ENCODE measurements at regions not wholly inside any gene's neighbourhood (a gene's known extent, or its start where the extent isn't known, plus 50 kb on each side); places are given as distances from the start of the nearest gene placed in this dataset.

DNA sequence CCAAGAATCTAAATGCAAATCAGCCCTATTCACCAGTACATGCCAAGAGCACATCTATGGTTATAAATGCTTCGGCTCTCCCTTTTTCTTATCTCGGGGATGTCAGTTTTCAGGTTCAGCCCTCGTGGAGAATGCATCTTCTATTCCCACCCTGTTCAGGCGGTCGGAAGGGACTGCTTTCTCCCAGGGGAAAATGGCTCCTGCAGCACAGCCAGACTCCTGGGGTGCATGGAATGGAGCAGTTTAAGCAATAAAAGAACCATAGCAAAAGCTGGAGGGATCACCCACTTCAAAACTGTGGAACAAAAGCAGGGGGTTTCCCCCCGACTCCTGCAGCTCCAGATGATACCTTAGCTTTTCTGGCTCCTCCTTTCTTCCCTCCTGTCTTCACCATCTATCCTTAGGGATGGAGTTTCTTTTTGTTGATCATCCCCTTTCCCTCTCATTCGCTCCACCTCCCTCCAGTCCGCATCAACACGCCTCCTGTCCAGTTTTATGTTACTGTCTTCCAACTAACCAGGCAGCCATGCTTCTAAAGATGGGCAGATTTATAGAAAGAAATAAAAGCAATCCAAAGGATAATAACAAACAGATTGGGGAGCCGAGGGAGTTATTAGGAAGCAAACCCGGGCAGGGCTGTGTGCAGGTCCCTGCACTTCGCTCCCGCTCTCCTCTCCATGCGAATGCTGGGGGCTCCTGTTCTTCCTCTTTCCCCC lies 356.2 kb upstream of the SMIM21 start:
- H3K27ac Mint-ChIP-seq (ENCODE audit: unreplicated experiment), result no peak overlapping the region
- H3K36me3 Mint-ChIP-seq (ENCODE audit: insufficient read depth, unreplicated experiment), result no peaks in the 10 kb centered on the region
- no peak overlapping the region for H3K4me3 Mint-ChIP-seq (ENCODE audit: low read depth, unreplicated experiment)
- CTCF ChIA-PET, result no interaction called here
- DNase-seq, result no peak
- H3K4me1 Mint-ChIP-seq (ENCODE audit: low read depth, unreplicated experiment), result no peaks in the 10 kb centered on the region
- peaks cover 13% of the 10 kb centered on the region for H3K9me3 Mint-ChIP-seq (ENCODE audit: low read depth, unreplicated experiment)
- TF ChIP-seq, protein P1, sequence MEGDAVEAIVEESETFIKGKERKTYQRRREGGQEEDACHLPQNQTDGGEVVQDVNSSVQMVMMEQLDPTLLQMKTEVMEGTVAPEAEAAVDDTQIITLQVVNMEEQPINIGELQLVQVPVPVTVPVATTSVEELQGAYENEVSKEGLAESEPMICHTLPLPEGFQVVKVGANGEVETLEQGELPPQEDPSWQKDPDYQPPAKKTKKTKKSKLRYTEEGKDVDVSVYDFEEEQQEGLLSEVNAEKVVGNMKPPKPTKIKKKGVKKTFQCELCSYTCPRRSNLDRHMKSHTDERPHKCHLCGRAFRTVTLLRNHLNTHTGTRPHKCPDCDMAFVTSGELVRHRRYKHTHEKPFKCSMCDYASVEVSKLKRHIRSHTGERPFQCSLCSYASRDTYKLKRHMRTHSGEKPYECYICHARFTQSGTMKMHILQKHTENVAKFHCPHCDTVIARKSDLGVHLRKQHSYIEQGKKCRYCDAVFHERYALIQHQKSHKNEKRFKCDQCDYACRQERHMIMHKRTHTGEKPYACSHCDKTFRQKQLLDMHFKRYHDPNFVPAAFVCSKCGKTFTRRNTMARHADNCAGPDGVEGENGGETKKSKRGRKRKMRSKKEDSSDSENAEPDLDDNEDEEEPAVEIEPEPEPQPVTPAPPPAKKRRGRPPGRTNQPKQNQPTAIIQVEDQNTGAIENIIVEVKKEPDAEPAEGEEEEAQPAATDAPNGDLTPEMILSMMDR (IDR thresholded peaks at IDR 0.05; ENCODE audit: unreplicated experiment), result no peak
- H3K27me3 Mint-ChIP-seq (ENCODE audit: unreplicated experiment), result no peaks in the 10 kb centered on the region
- intact Hi-C loops (cut with micrococcal nuclease; ENCODE audit: unreplicated experiment), result no loop called here
- no TSS peak for BruUV-seq (replicated peaks)

DNA sequence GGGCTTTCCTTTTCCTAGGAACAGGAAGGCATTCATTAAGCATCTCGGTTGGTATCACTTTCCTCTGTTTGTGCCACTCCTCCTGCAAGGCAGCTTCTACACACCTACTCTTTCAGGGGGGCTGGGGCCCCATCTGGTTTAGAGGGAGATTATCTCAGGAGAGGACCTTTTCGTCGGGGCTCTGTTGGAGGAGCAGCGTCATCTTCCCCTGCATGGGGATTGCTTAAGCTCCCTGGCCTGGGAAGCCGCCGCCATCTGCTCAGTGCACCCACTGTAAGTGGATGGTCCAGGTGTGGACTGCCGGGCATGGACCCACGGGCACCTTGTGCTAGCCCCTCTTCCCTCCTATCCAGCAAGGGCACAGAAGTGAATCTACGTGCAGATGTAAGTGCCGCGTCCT lies 355.3 kb upstream of the SMIM21 start:
- no peaks in the 10 kb centered on the region for H3K27me3 Mint-ChIP-seq (ENCODE audit: unreplicated experiment)
- no peak overlapping the region for H3K4me3 Mint-ChIP-seq (ENCODE audit: low read depth, unreplicated experiment)
- H3K4me1 Mint-ChIP-seq (ENCODE audit: low read depth, unreplicated experiment), result no peaks in the 10 kb centered on the region
- CTCF ChIA-PET, result no interaction called here
- no peak for DNase-seq
- no peak overlapping the region for H3K27ac Mint-ChIP-seq (ENCODE audit: unreplicated experiment)
- H3K36me3 Mint-ChIP-seq (ENCODE audit: insufficient read depth, unreplicated experiment), result no peaks in the 10 kb centered on the region
- peaks cover 12% of the 10 kb centered on the region for H3K9me3 Mint-ChIP-seq (ENCODE audit: low read depth, unreplicated experiment)
- no TSS peak for BruUV-seq (replicated peaks)
- TF ChIP-seq, protein P1 (IDR thresholded peaks at IDR 0.05; ENCODE audit: unreplicated experiment), result no peak
- intact Hi-C loops (cut with micrococcal nuclease; ENCODE audit: unreplicated experiment), result no loop called here

DNA sequence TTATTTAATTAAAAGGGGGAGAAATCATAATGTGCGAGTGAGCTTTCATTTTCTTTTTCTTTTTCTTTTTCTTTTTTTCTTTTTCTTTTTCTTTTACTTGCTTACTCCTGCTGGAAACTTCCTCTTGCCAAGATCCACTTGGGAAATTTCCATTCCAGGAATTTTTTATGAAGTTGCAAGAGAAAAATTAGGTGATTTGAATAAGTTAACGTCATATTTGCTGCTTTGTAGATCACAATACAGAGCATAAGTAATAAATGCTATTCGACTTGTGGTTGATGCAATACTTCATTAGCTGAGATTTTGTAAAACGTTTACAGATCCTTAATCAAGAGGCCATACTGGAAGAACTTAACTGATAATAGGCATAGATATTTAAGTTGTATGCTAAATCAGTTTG lies 354.7 kb upstream of the SMIM21 start:
- H3K36me3 Mint-ChIP-seq (ENCODE audit: insufficient read depth, unreplicated experiment), result no peaks in the 10 kb centered on the region
- no peak for DNase-seq
- no peaks in the 10 kb centered on the region for H3K4me1 Mint-ChIP-seq (ENCODE audit: low read depth, unreplicated experiment)
- H3K27me3 Mint-ChIP-seq (ENCODE audit: unreplicated experiment), result no peaks in the 10 kb centered on the region
- intact Hi-C loops (cut with micrococcal nuclease; ENCODE audit: unreplicated experiment), result no loop called here
- peaks cover 13% of the 10 kb centered on the region for H3K9me3 Mint-ChIP-seq (ENCODE audit: low read depth, unreplicated experiment)
- no TSS peak for BruUV-seq (replicated peaks)
- TF ChIP-seq, protein P1 (IDR thresholded peaks at IDR 0.05; ENCODE audit: unreplicated experiment), result no peak
- CTCF ChIA-PET, result no interaction called here
- H3K4me3 Mint-ChIP-seq (ENCODE audit: low read depth, unreplicated experiment), result no peak overlapping the region
- no peak overlapping the region for H3K27ac Mint-ChIP-seq (ENCODE audit: unreplicated experiment)

DNA sequence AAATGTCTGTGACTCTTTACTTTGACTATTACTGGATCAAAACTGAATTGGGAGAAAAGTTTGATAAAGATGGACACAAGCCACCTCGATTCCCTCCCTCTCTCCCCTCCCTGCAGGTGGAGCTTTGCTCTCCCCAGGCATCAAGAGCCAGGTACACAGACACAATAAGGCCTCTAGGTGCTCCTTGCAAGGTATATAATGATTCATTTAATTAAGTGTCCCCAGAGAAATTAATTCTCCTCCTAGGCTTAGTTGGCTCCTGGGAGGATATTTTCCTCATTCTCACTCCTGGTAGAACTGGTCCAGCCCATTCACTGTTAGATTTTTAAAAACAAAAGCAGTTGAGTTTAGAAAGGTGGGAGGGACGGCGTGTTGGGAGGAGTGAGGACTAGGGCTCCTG lies 352.4 kb upstream of the SMIM21 start:
- intact Hi-C loops (cut with micrococcal nuclease; ENCODE audit: unreplicated experiment), result no loop called here
- H3K36me3 Mint-ChIP-seq (ENCODE audit: insufficient read depth, unreplicated experiment), result no peaks in the 10 kb centered on the region
- H3K4me1 Mint-ChIP-seq (ENCODE audit: low read depth, unreplicated experiment), result no peaks in the 10 kb centered on the region
- no peak overlapping the region for H3K4me3 Mint-ChIP-seq (ENCODE audit: low read depth, unreplicated experiment)
- no TSS peak for BruUV-seq (replicated peaks)
- H3K9me3 Mint-ChIP-seq (ENCODE audit: low read depth, unreplicated experiment), result peaks cover 13% of the 10 kb centered on the region
- CTCF ChIA-PET, result no interaction called here
- DNase-seq, result no peak
- TF ChIP-seq, protein P1 (IDR thresholded peaks at IDR 0.05; ENCODE audit: unreplicated experiment), result no peak
- H3K27ac Mint-ChIP-seq (ENCODE audit: unreplicated experiment), result no peak overlapping the region
- no peaks in the 10 kb centered on the region for H3K27me3 Mint-ChIP-seq (ENCODE audit: unreplicated experiment)

All from Calu3 (cell line).